Cardiac muscle cell (in vitro differentiated cells and primary cell): ENCODE measurements at regions not wholly inside any gene's neighbourhood (a gene's known extent, or its start where the extent isn't known, plus 50 kb on each side); places are given as distances from the start of the nearest gene placed in this dataset.
A peak's percentile ranks its signal among the peaks of the same experiment; 100 is the strongest.

Experiments
- DNase-seq, 2 donors: peaks; one replicate each; pipeline versions ENCODE4 v3.0.0 to v3.0.0-alpha.2; 2010 to 2017; ENCODE audit warnings: low read depth in 1 of 2, low spot score in 1 of 2
- H3K27ac ChIP-seq: fragments of 200-600 bp; sonication (generic); 2 replicates; pipeline ENCODE4 v1.5.1; 2016
- H3K27me3 ChIP-seq: fragments of 200-600 bp; sonication (generic); 2 replicates; pipeline ENCODE4 v1.6.0; 2016; ENCODE audit warnings: control low read depth
- H3K36me3 ChIP-seq: fragments of 200-600 bp; sonication (generic); 2 replicates; pipeline ENCODE4 v1.5.1; 2016; ENCODE audit warnings: control low read depth
- H3K4me1 ChIP-seq: fragments of 200-600 bp; sonication (generic); 2 replicates; pipeline ENCODE4 v1.8.1; 2017; ENCODE audit warnings: low read depth, mild to moderate bottlenecking, mixed run types
- H3K4me3 ChIP-seq: fragments of 200-600 bp; sonication (generic); 2 replicates; pipeline ENCODE4 v1.5.1; 2016; ENCODE audit warnings: mild to moderate bottlenecking
- H3K9me3 ChIP-seq: fragments of 200-600 bp; sonication (generic); 2 replicates; pipeline ENCODE4 v1.5.1; 2017; ENCODE audit warnings: low read depth, mild to moderate bottlenecking, control low read depth
- TF ChIP-seq, protein P1 (sequence below): IDR thresholded peaks from 2 replicates; pipeline ENCODE4 v1.5.1; 2012; ENCODE audit warnings: low read depth, mild to moderate bottlenecking, low read length

- Histone ChIP-seq H3K27ac (no peak overlapping the region), H3K4me1 (peaks cover 5% of the 10 kb centered on the region), H3K27me3 (no peaks in the 10 kb centered on the region), H3K4me3 (no peak overlapping the region), H3K9me3 (no peaks in the 10 kb centered on the region), H3K36me3 (no peaks in the 10 kb centered on the region)
- TF ChIP-seq, protein P1, sequence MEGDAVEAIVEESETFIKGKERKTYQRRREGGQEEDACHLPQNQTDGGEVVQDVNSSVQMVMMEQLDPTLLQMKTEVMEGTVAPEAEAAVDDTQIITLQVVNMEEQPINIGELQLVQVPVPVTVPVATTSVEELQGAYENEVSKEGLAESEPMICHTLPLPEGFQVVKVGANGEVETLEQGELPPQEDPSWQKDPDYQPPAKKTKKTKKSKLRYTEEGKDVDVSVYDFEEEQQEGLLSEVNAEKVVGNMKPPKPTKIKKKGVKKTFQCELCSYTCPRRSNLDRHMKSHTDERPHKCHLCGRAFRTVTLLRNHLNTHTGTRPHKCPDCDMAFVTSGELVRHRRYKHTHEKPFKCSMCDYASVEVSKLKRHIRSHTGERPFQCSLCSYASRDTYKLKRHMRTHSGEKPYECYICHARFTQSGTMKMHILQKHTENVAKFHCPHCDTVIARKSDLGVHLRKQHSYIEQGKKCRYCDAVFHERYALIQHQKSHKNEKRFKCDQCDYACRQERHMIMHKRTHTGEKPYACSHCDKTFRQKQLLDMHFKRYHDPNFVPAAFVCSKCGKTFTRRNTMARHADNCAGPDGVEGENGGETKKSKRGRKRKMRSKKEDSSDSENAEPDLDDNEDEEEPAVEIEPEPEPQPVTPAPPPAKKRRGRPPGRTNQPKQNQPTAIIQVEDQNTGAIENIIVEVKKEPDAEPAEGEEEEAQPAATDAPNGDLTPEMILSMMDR: no peak
- no peak for DNase-seq
Observed at GRCh38 chr16:65624229-65624628, 502.4 kb upstream of the CDH11 start.

DNA sequence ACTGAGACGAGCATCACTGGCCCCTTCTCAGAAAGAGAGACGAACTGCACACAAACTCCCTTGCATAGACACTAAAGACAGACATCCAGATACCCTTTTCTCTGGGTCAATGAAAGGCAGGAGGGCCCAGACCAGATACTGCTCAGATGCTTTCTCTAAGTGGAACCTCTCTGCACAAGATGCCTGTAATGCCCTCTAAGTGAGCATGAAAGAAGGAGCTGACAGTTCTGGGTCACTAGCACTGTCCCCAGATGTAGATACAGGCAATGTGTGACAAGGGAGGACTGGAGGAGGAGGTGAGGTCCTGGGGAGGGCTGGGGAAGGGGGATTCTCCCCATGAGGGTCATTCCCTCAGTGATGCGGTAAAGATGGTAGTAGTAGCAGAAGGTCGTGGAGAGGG, 501.0 kb upstream of the CDH11 start:
- H3K27ac ChIP-seq: no peak overlapping the region
- TF ChIP-seq, protein P1: no peak
- peaks cover 5% of the 10 kb centered on the region for H3K4me1 ChIP-seq
- no peaks in the 10 kb centered on the region for H3K9me3 ChIP-seq
- H3K27me3 ChIP-seq: no peaks in the 10 kb centered on the region
- H3K4me3 ChIP-seq: no peak overlapping the region
- no peaks in the 10 kb centered on the region for H3K36me3 ChIP-seq
- DNase-seq: no peak

GRCh38 chr16:65622151-65622550, 500.3 kb upstream of the CDH11 start:
- H3K4me1 ChIP-seq: peaks cover 5% of the 10 kb centered on the region
- TF ChIP-seq, protein P1: no peak
- H3K36me3 ChIP-seq: no peaks in the 10 kb centered on the region
- no peak overlapping the region for H3K4me3 ChIP-seq
- no peaks in the 10 kb centered on the region for H3K9me3 ChIP-seq
- H3K27ac ChIP-seq: no peak overlapping the region
- DNase-seq: no peak
- H3K27me3 ChIP-seq: no peaks in the 10 kb centered on the region

DNA sequence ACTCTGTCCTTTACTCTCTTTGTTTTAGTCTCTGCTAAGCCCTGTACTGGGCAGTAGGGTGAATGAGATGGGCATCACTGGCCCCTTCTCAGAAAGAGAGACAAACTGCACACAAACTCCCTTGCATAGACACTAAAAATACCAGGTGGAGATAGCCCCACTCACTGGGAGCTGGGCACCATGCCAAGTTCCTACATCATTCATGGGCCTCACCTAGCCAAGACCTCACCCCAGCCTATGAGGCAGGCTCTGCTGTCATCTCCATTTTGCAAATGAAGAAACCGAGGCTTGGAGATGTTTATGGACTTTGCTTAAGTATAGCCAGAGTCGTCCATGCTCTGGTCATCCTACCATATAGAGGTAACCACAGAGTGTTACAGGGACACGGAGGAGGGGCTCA, 499.8 kb upstream of the CDH11 start:
- Histone ChIP-seq H3K27me3 (no peaks in the 10 kb centered on the region), H3K27ac (no peak overlapping the region), H3K36me3 (no peaks in the 10 kb centered on the region), H3K9me3 (no peaks in the 10 kb centered on the region), H3K4me3 (no peak overlapping the region), H3K4me1 (peaks cover 5% of the 10 kb centered on the region)
- TF ChIP-seq, protein P1: no peak
- DNase-seq: peak; percentile 14 to 48

GRCh38 chr16:65619606-65620005, 497.7 kb upstream of the CDH11 start:
- Histone ChIP-seq H3K4me1 (peaks cover 5% of the 10 kb centered on the region), H3K27me3 (no peaks in the 10 kb centered on the region), H3K27ac (no peak overlapping the region), H3K9me3 (no peaks in the 10 kb centered on the region), H3K4me3 (no peak overlapping the region), H3K36me3 (no peaks in the 10 kb centered on the region)
- DNase-seq: no peak
- TF ChIP-seq, protein P1: no peak

DNA sequence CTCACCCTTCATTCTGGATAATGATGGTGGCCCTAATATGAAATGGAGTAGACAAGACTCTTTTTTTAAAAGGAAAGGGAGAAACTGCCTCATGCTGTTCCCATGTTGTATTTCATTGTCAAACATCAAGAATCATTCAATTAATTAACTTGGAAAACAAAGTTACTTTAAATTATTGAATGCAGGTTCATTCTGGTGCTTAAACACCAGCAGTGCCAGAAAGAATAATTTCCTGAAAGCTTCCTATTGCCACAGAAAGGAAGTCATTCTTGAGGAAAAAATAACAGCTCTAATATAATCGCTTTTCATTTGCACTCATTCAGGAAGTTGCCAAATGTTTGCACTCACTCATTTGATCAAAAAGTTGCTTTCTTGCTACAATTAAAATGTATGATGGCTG, 497.1 kb upstream of the CDH11 start:
- Histone ChIP-seq H3K27ac (no peak overlapping the region), H3K4me3 (no peak overlapping the region), H3K27me3 (no peaks in the 10 kb centered on the region), H3K9me3 (no peaks in the 10 kb centered on the region), H3K36me3 (no peaks in the 10 kb centered on the region), H3K4me1 (peaks cover 5% of the 10 kb centered on the region)
- TF ChIP-seq, protein P1: no peak
- peak in 1 of 2 donors; percentile 27 for DNase-seq
